ENCODE measurements at regions not wholly inside any gene's neighbourhood (a gene's known extent, or its start where the extent isn't known, plus 50 kb on each side); places are given as distances from the start of the nearest gene placed in this dataset.

GRCh38 chr3:18098960-18099587, 326.1 kb downstream of the SATB1 start:
- DNase-seq = no peak
- intact Hi-C loops (cut with DNase I, micrococcal nuclease) = no loop called here
- no peak for TF ChIP-seq CTCF (IDR thresholded peaks at IDR 0.05)
- no peak for ATAC-seq
- Histone ChIP-seq H3K9me3 (no peaks in the 10 kb centered on the region), H3K36me3 (ENCODE audit: low read depth) (no peaks in the 10 kb centered on the region), H3K4me1 (ENCODE audit: low read depth) (no peaks in the 10 kb centered on the region), H3K4me3 (no peak overlapping the region)

- Histone ChIP-seq H3K4me1 (ENCODE audit: low read depth) (no peaks in the 10 kb centered on the region), H3K36me3 (ENCODE audit: low read depth) (no peaks in the 10 kb centered on the region), H3K9me3 (no peaks in the 10 kb centered on the region), H3K4me3 (no peak overlapping the region)
- intact Hi-C loops (cut with DNase I, micrococcal nuclease) = no loop called here
- no peak for TF ChIP-seq CTCF (IDR thresholded peaks at IDR 0.05)
- ATAC-seq (no peak), DNase-seq (no peak)
Observed at GRCh38 chr3:18097989-18098388, 327.1 kb downstream of the SATB1 start.

- intact Hi-C loops (cut with DNase I, micrococcal nuclease) = no loop called here
- Histone ChIP-seq H3K36me3 (ENCODE audit: low read depth) (no peaks in the 10 kb centered on the region), H3K9me3 (no peaks in the 10 kb centered on the region), H3K4me1 (ENCODE audit: low read depth) (no peaks in the 10 kb centered on the region), H3K4me3 (no peak overlapping the region)
- ATAC-seq (no peak), DNase-seq (no peak)
- TF ChIP-seq CTCF (IDR thresholded peaks at IDR 0.05) = no peak
Observed at GRCh38 chr3:18097473-18097872, 327.7 kb downstream of the SATB1 start.

- DNase-seq = no peak
- Histone ChIP-seq H3K9me3 (no peaks in the 10 kb centered on the region), H3K4me3 (no peak overlapping the region), H3K4me1 (ENCODE audit: low read depth) (no peaks in the 10 kb centered on the region), H3K36me3 (ENCODE audit: low read depth) (no peaks in the 10 kb centered on the region)
- intact Hi-C loops (cut with DNase I, micrococcal nuclease) = no loop called here
- no peak for ATAC-seq
- TF ChIP-seq CTCF (IDR thresholded peaks at IDR 0.05) = no peak
Observed at GRCh38 chr3:18092726-18093125, 332.4 kb downstream of the SATB1 start.

GRCh38 chr3:18090377-18090776, 334.8 kb downstream of the SATB1 start:
- ATAC-seq (peak; percentile 55), DNase-seq (peak in 1 of 3 donors; percentile 8)
- H3K36me3 ChIP-seq (ENCODE audit: low read depth) = no peaks in the 10 kb centered on the region
- no peak for TF ChIP-seq CTCF (IDR thresholded peaks at IDR 0.05)
- H3K9me3 ChIP-seq = no peaks in the 10 kb centered on the region
- intact Hi-C loops (cut with DNase I, micrococcal nuclease) = no loop called here
- no peak overlapping the region for H3K4me3 ChIP-seq
- H3K4me1 ChIP-seq (ENCODE audit: low read depth) = no peaks in the 10 kb centered on the region

GRCh38 chr3:18087988-18088387, 337.2 kb downstream of the SATB1 start:
- no peak overlapping the region for H3K4me3 ChIP-seq
- no peak for ATAC-seq
- DNase-seq = no peak
- no peaks in the 10 kb centered on the region for H3K4me1 ChIP-seq (ENCODE audit: low read depth)
- no peaks in the 10 kb centered on the region for H3K36me3 ChIP-seq (ENCODE audit: low read depth)
- no peaks in the 10 kb centered on the region for H3K9me3 ChIP-seq
- no peak for TF ChIP-seq CTCF (IDR thresholded peaks at IDR 0.05)
- intact Hi-C loops (cut with DNase I, micrococcal nuclease) = no loop called here

All from mucosa of descending colon (tissue), 3 donors.